ENCODE measurements at regions not wholly inside any gene's neighbourhood (a gene's known extent, or its start where the extent isn't known, plus 50 kb on each side); places are given as distances from the start of the nearest gene placed in this dataset.

DNA sequence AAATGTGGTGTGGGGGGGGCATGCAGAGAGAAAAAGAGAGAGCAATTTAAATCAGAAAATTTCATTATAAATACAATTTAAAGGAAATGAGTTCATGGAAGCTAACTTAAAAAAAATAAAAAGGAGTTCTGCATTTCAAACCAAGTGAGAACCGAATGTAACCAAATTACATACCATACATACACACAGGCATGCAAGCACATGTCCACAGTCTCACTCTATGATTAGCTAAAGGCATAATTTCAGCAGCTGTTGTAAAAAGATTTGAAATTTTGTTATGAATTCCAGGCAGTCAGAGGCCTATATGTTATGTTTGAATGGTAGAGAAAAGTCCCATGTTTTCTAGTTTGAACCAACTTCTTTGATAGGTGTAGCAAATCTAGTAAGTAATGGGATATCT is 611.6 kb upstream of the ADGRL3 start:
- TF ChIP-seq, protein P1, sequence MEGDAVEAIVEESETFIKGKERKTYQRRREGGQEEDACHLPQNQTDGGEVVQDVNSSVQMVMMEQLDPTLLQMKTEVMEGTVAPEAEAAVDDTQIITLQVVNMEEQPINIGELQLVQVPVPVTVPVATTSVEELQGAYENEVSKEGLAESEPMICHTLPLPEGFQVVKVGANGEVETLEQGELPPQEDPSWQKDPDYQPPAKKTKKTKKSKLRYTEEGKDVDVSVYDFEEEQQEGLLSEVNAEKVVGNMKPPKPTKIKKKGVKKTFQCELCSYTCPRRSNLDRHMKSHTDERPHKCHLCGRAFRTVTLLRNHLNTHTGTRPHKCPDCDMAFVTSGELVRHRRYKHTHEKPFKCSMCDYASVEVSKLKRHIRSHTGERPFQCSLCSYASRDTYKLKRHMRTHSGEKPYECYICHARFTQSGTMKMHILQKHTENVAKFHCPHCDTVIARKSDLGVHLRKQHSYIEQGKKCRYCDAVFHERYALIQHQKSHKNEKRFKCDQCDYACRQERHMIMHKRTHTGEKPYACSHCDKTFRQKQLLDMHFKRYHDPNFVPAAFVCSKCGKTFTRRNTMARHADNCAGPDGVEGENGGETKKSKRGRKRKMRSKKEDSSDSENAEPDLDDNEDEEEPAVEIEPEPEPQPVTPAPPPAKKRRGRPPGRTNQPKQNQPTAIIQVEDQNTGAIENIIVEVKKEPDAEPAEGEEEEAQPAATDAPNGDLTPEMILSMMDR (IDR thresholded peaks at IDR 0.05) = no peak
- no peak for TF ChIP-seq POLR2A (IDR thresholded peaks at IDR 0.05)
- no peak for TF ChIP-seq EP300 (IDR thresholded peaks at IDR 0.05)

Data from tibial nerve (tissue), 4 donors.